ENCODE measurements at regions not wholly inside any gene's neighbourhood (a gene's known extent, or its start where the extent isn't known, plus 50 kb on each side); places are given as distances from the start of the nearest gene placed in this dataset.

DNA sequence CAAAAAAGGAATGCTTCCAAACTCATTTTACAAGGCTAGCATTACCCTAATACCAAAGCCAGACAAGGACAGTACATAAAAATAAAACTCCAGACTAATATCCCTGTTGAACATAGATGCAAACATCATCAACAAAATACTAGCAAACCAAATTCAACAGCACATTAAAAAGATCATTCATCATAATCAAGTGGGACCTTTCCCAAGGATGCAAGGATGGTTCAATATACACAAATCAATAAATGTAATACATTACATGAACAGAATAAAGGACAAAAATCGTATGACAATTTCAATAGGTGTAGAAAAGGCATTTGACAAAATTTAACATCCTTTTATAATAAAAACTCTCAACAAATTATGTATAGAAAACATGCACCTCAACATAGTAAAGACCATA is 66.6 kb upstream of the CNR1 start:
- DNase-seq, result no peak

DNA sequence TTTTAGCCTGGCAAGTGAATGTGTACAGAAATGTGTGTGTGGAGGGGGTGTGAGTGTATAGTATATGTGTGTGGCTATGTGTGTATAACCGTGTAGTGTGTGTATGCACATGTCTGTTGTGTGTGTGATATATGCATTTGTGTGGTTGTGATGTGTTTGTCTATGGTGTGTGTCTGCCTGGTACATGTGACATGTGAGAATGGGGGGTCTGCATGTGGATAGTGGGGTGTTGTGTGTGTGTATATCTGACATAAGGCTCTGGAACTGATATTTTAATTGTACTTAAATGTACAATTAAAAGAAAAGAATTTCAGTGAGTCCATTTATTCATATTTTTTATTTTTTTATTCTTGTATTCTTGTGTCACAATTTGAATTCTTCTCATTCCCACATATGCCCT is 57.2 kb upstream of the CNR1 start:
- no peak for DNase-seq

DNA sequence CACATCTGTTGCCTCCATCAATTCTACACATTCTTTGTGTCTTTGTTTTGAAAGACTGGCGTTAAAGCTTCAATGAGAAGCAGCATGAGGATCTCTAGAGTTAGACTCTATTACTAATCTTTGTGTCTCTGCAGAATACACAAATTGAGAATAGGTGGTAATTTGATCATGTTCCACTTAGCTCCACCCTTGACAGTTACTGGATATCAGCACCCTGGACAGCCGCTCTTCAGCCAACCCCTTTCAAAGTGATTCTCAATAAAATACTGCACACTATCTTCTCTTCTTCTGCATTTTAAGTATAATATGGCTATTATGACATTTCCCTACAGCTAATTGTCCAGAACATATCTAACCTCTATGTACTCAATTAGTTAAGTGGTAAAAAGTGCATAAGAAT is 54.3 kb upstream of the CNR1 start:
- no peak for DNase-seq

DNA sequence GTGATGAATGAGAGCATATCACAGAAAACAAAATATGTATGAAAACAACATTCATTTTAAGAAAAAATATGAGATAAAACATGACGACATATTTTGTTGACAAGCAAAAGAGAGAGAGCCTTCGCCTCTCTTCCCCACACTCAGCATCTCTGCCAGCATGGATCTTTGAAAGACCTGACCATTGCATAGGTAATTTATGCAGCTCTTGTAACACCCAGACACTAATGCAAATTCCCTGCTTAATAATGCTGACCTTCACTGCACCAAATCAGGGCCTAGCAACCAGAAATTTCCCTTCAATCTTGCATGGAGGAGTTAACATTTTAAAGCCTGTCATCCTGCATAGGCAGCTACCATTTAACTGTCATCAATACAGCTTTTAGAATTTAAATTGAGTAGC is 50.0 kb upstream of the CNR1 start:
- DNase-seq, result no peak

All from right hindlimb (tissue), 1 donor.